ENCODE measurements at regions not wholly inside any gene's neighbourhood (a gene's known extent, or its start where the extent isn't known, plus 50 kb on each side); places are given as distances from the start of the nearest gene placed in this dataset.

DNA sequence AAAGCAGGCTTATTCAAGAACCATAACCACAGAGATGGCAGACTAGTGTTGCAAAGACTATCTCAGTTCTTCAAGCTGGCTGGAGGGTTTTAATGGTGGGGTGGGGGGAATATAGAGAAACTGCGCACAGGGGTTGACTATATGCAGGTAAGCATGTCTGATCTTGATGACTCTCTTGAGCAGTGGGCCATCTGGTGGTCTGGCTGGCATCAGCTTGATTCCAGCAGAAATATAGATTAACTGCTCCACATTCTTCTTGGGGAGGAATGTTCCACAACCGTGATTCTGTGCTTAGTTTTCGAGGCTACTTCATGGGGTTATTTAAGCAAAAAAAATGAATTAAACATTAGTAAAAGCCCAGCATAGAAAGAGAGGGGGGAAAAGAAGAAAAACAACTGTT, 158.8 kb upstream of the PGR start:
- H3K4me2 ChIP-seq (ENCODE audit: insufficient read depth, low read length) = no peak overlapping the region
- H3K9ac ChIP-seq (ENCODE audit: insufficient read depth in 1 of 2, low read depth in 2 of 2, low read length in 2 of 2) = no peak overlapping the region
- H3K27me3 ChIP-seq (ENCODE audit: control insufficient read depth in 2 of 2, insufficient read depth in 2 of 2, low read length in 2 of 2) = no peaks in the 10 kb centered on the region
- H3K36me3 ChIP-seq (ENCODE audit: control insufficient read depth, insufficient read depth, low read length) = no peaks in the 10 kb centered on the region
- H3K79me2 ChIP-seq (ENCODE audit: control insufficient read depth, insufficient read depth, low read length) = no peaks in the 10 kb centered on the region
- intact Hi-C loops (cut with micrococcal nuclease) = no loop called here
- in situ Hi-C loops (cut with MboI) = no loop called here
- no TSS peak for BruUV-seq (replicated peaks)
- CTCF ChIA-PET (ENCODE audit: low intra/inter-chr PET ratio) = no interaction called here
- no peaks in the 10 kb centered on the region for H3K4me1 ChIP-seq (replicated peaks in 1 of 2; ENCODE audit: control insufficient read depth in 2 of 2, insufficient read depth in 2 of 2, low read length in 2 of 2)
- no peak overlapping the region for H3K27ac ChIP-seq (ENCODE audit: extremely low read depth, low read depth, low read length)
- no peak for DNase-seq (ENCODE audit: extremely low read depth in 1 of 4, low spot score in 3 of 4)
- 8% methylated on average over 3 of the region's 3 CpGs for WGBS (ENCODE audit: insufficient coverage, low coverage, missing lambda C conversion rate)
- H3K9me3 ChIP-seq (replicated peaks; ENCODE audit: control insufficient read depth, insufficient read depth, low read depth, low read length) = no peaks in the 10 kb centered on the region
- no peak overlapping the region for H2AFZ ChIP-seq (ENCODE audit: low read depth, low read length)
- no peaks in the 10 kb centered on the region for H3K9me1 ChIP-seq (ENCODE audit: control insufficient read depth, insufficient read depth, low read length)
- no peak for ATAC-seq
- FAIRE-seq = no peak
- POLR2A ChIA-PET = no interaction called here
- no peaks in the 10 kb centered on the region for H4K20me1 ChIP-seq (replicated peaks; ENCODE audit: control insufficient read depth, insufficient read depth, low read length)
- H3K4me3 ChIP-seq = no peak overlapping the region
- TF ChIP-seq TRIM25 (IDR thresholded peaks at IDR 0.05; ENCODE audit: borderline replicate concordance) = no peak
- no peak for TF ChIP-seq RBM22 (IDR thresholded peaks at IDR 0.05; ENCODE audit: low read depth, low read length, poor library complexity, severe bottlenecking)
- no peak for TF ChIP-seq HMG20B (CRISPR knock-in tag; IDR thresholded peaks at IDR 0.05)

GRCh38 chr11:101279728-101280127, 150.1 kb upstream of the PGR start:
- no peak for DNase-seq (ENCODE audit: extremely low read depth in 1 of 4, low spot score in 3 of 4)
- H2AFZ ChIP-seq (ENCODE audit: low read depth, low read length) = no peak overlapping the region
- BruUV-seq (replicated peaks) = no TSS peak
- H3K36me3 ChIP-seq (ENCODE audit: control insufficient read depth, insufficient read depth, low read length) = no peaks in the 10 kb centered on the region
- ChIA-PET POLR2A (no interaction called here), CTCF (ENCODE audit: low intra/inter-chr PET ratio) (no interaction called here)
- in situ Hi-C loops (cut with MboI) (no loop called here), intact Hi-C loops (cut with micrococcal nuclease) (no loop called here)
- no peaks in the 10 kb centered on the region for H3K27me3 ChIP-seq (ENCODE audit: control insufficient read depth in 2 of 2, insufficient read depth in 2 of 2, low read length in 2 of 2)
- H3K9me1 ChIP-seq (ENCODE audit: control insufficient read depth, insufficient read depth, low read length) = no peaks in the 10 kb centered on the region
- no peak overlapping the region for H3K4me2 ChIP-seq (ENCODE audit: insufficient read depth, low read length)
- H3K79me2 ChIP-seq (ENCODE audit: control insufficient read depth, insufficient read depth, low read length) = no peaks in the 10 kb centered on the region
- no peak for FAIRE-seq
- no peaks in the 10 kb centered on the region; a peak in 1 of 5 replicates for H3K4me1 ChIP-seq (replicated peaks in 1 of 2; ENCODE audit: control insufficient read depth in 2 of 2, insufficient read depth in 2 of 2, low read length in 2 of 2)
- H4K20me1 ChIP-seq (replicated peaks; ENCODE audit: control insufficient read depth, insufficient read depth, low read length) = no peaks in the 10 kb centered on the region
- H3K9ac ChIP-seq (ENCODE audit: insufficient read depth in 1 of 2, low read depth in 2 of 2, low read length in 2 of 2) = no peak overlapping the region
- no peaks in the 10 kb centered on the region for H3K9me3 ChIP-seq (replicated peaks; ENCODE audit: control insufficient read depth, insufficient read depth, low read depth, low read length)
- H3K27ac ChIP-seq (ENCODE audit: extremely low read depth, low read depth, low read length) = no peak overlapping the region
- no peak overlapping the region for H3K4me3 ChIP-seq
- no peak for ATAC-seq
- WGBS (ENCODE audit: insufficient coverage, low coverage, missing lambda C conversion rate) = 0% methylated on average over 1 of the region's 1 CpG
- TF ChIP-seq ZNF280B (CRISPR knock-in tag; IDR thresholded peaks at IDR 0.05) (no peak), MTF1 (CRISPR knock-in tag; IDR thresholded peaks at IDR 0.05; ENCODE audit: borderline replicate concordance) (no peak), RBM25 (IDR thresholded peaks at IDR 0.05; ENCODE audit: low read depth, low read length, severe bottlenecking) (no peak), SMARCA4 (IDR thresholded peaks at IDR 0.05) (no peak), NFE2 (IDR thresholded peaks at IDR 0.05; ENCODE audit: low read depth) (no peak), CTCFL (IDR thresholded peaks at IDR 0.05; ENCODE audit: borderline replicate concordance, insufficient read depth, low read depth, low read length, poor library complexity, severe bottlenecking) (no peak)
- TF ChIP-seq, protein P1, sequence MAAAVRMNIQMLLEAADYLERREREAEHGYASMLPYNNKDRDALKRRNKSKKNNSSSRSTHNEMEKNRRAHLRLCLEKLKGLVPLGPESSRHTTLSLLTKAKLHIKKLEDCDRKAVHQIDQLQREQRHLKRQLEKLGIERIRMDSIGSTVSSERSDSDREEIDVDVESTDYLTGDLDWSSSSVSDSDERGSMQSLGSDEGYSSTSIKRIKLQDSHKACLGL (CRISPR knock-in tag; IDR thresholded peaks at IDR 0.05; ENCODE audit: borderline replicate concordance, poor library complexity, severe bottlenecking) = no peak
